H7 (cell line): ENCODE measurements at regions not wholly inside any gene's neighbourhood (a gene's known extent, or its start where the extent isn't known, plus 50 kb on each side); places are given as distances from the start of the nearest gene placed in this dataset.
"Not testable (repeated sequence)": the region's sequence is repeated elsewhere in the genome, so short reads cannot be mapped to it uniquely, and the experiment has no call there.

Source experiments
- DNase-seq: peaks from one replicate; pipeline ENCODE4 v3.0.0; 2012
- H3K27me3 ChIP-seq: 2 replicates; pipeline ENCODE4 v1.6.0; 2011; ENCODE audit warnings: mild to moderate bottlenecking, low read length; ENCODE audit not compliant: control insufficient read depth, insufficient read depth
- H3K36me3 ChIP-seq: replicated peaks from 2 replicates; pipeline ENCODE4 v1.5.1; 2011; ENCODE audit warnings: low read length; ENCODE audit not compliant: control insufficient read depth, insufficient read depth
- H3K4me3 ChIP-seq: 2 replicates; pipeline ENCODE4 v1.5.1; 2011; ENCODE audit warnings: low read depth, mild to moderate bottlenecking, control low read depth, low read length, moderate library complexity; ENCODE audit not compliant: insufficient read depth

DNA sequence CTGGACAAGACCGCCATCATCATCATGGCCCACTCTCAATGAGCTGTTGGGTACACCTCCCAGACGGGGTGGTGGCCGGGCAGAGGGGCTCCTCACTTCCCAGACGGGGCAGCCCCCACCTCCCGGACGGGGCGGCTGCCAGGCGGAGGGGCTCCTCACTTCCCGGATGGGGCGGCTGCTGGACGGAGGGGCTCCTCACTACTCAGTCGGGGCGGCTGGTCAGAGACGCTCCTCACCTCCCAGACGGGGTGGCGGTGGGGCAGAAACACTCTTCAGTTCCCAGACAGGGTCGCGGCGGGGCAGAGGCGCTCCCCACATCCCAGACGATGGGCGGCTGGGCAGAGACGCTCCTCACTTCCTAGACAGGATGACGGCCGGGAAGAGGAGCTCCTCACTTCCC lies 484.5 kb upstream of the KLHL4 start:
- not testable (repeated sequence) for H3K36me3 ChIP-seq

DNA sequence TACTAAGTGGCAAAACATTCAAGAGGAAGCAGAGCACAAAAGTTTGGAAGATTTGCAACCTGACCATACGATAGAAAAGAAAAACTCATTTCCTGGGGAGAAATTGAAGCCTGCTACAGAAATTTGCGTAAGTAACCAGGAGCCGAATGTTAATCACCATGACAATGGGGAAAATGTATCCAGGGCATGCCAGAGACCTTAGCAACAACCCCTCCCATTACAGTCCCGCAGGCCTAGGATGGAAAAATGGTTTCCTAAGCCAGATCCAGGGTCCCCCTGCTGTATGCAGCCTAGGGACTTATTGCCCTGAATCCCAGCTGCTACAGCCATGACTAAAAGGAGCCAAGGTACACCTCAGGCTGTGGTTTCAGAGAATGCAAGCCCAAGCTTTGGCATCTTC lies 472.2 kb upstream of the KLHL4 start:
- no peaks in the 10 kb centered on the region for H3K27me3 ChIP-seq
- H3K36me3 ChIP-seq = no peaks in the 10 kb centered on the region
- no peak for DNase-seq
- H3K4me3 ChIP-seq = no peak overlapping the region

More for the DNA sequence above, 484.5 kb upstream of the KLHL4 start:
- not testable (repeated sequence) for H3K27me3 ChIP-seq, DNase-seq, H3K4me3 ChIP-seq

GRCh38 chrX:87049567-87049966 lies 468.0 kb upstream of the KLHL4 start:
- no peak for DNase-seq
- Histone ChIP-seq H3K36me3 (no peaks in the 10 kb centered on the region), H3K27me3 (no peaks in the 10 kb centered on the region), H3K4me3 (no peak overlapping the region)

GRCh38 chrX:87063642-87064041 lies 454.0 kb upstream of the KLHL4 start:
- no peak for DNase-seq
- Histone ChIP-seq H3K4me3 (no peak overlapping the region), H3K36me3 (no peaks in the 10 kb centered on the region), H3K27me3 (no peaks in the 10 kb centered on the region)

GRCh38 chrX:87064502-87064901 lies 453.1 kb upstream of the KLHL4 start:
- no peaks in the 10 kb centered on the region for H3K36me3 ChIP-seq
- H3K4me3 ChIP-seq = no peak overlapping the region
- no peak for DNase-seq
- no peaks in the 10 kb centered on the region for H3K27me3 ChIP-seq

GRCh38 chrX:87067795-87068369 lies 449.7 kb upstream of the KLHL4 start:
- DNase-seq = no peak
- no peak overlapping the region for H3K4me3 ChIP-seq

GRCh38 chrX:87078231-87078630 lies 439.4 kb upstream of the KLHL4 start:
- no peaks in the 10 kb centered on the region for H3K27me3 ChIP-seq
- no peaks in the 10 kb centered on the region for H3K36me3 ChIP-seq
- no peak for DNase-seq
- no peak overlapping the region for H3K4me3 ChIP-seq

More at GRCh38 chrX:87067795-87068369, 449.7 kb upstream of the KLHL4 start:
- no peaks in the 10 kb centered on the region for H3K36me3 ChIP-seq
- no peaks in the 10 kb centered on the region for H3K27me3 ChIP-seq

DNA sequence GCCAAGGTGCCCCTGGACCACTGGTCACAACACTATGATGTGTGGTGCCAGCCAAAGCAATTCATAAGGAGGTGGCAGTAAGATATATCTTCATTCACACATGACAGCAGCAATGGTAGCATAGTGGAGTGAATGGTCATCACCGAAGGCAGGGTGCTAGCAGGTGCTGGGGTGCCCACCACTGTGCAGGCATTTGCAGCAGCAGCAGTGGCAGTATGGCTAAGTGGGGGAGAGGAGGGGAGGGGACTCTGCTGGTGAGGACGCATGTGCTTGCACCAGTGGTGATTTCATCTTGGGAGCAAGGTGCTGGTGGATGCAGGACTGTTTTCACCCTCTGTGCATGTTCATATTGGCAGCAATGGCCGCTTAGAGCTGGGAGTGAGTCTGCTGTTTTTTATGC lies 419.1 kb upstream of the KLHL4 start:
- H3K27me3 ChIP-seq = no peaks in the 10 kb centered on the region
- no peaks in the 10 kb centered on the region for H3K36me3 ChIP-seq
- no peak overlapping the region for H3K4me3 ChIP-seq
- no peak for DNase-seq

DNA sequence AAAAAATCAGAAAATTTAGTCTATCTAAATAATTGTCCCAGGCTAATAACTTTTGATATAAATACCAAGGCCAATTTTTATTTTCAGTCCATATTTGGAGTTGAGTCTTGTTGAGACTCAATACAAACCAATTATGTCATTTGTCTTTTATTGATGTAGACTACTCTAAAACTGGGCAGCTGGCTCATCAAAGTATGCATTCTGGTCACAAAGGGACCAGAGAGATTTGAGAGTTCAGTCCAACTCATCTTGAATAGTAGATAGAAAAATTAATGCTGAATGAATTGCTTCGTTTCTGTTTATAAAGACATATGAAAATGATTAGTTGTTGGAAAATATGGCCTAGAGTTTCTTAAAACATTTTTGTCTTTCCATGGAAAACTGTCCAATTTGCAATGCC lies 412.5 kb upstream of the KLHL4 start:
- no peak overlapping the region for H3K4me3 ChIP-seq
- no peaks in the 10 kb centered on the region for H3K36me3 ChIP-seq
- H3K27me3 ChIP-seq = no peaks in the 10 kb centered on the region
- no peak for DNase-seq

GRCh38 chrX:87110142-87110541 lies 407.5 kb upstream of the KLHL4 start:
- Histone ChIP-seq H3K36me3 (no peaks in the 10 kb centered on the region), H3K27me3 (no peaks in the 10 kb centered on the region), H3K4me3 (no peak overlapping the region)
- DNase-seq = no peak

DNA sequence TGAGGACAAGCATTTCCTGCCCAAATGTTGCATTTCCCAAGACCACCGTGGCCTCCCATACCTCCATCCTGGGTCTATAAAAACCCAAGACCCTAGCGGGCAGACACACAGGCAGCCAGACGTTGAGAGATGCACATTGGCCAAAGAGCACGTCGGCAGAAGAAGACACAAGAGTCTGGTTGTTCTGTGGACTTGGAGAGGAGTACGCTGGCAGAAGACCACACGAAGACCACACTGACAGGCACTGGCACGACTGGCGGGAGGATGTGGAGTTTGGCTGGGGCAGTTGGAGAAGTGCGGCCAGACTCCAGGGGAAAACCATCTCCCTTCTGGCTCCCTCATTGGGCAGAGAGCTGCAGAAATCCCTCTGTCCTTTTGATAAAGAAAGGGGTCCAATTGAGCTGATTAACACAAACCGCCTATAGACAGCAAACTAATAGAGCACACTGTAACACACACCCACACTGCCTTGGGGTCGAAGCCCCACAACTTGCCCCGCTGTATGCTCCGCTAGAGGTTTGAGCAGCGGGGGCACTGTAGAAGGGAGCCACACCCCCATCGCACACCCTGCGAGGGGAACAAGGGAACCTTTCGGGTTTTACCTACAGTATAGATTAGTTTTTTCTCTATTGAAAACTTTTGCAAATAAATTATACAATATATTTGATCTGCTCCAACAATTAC lies 376.7 kb upstream of the KLHL4 start:
- no peaks in the 10 kb centered on the region for H3K27me3 ChIP-seq
- DNase-seq = no peak
- H3K36me3 ChIP-seq = no peaks in the 10 kb centered on the region
- no peak overlapping the region for H3K4me3 ChIP-seq

GRCh38 chrX:87160435-87161010 lies 357.1 kb upstream of the KLHL4 start:
- Histone ChIP-seq H3K4me3 (no peak overlapping the region), H3K27me3 (no peaks in the 10 kb centered on the region), H3K36me3 (no peaks in the 10 kb centered on the region)
- DNase-seq = no peak

- Histone ChIP-seq H3K27me3 (no peaks in the 10 kb centered on the region), H3K4me3 (no peak overlapping the region), H3K36me3 (no peaks in the 10 kb centered on the region; the same call in 1 of the 2 replicates)
- no peak for DNase-seq
Measured at GRCh38 chrX:87167841-87168240, 349.8 kb upstream of the KLHL4 start.

GRCh38 chrX:87178009-87178408 lies 339.6 kb upstream of the KLHL4 start:
- DNase-seq, H3K4me3 ChIP-seq, H3K27me3 ChIP-seq, H3K36me3 ChIP-seq: not testable (repeated sequence)
